GM12873 (cell line): ENCODE measurements at regions not wholly inside any gene's neighbourhood (a gene's known extent, or its start where the extent isn't known, plus 50 kb on each side); places are given as distances from the start of the nearest gene placed in this dataset.

Experiments
- TF ChIP-seq, protein P1 (sequence below): IDR thresholded peaks from 2 replicates; pipeline ENCODE4 v1.5.1; 2012; ENCODE audit warnings: low read depth, mild to moderate bottlenecking, moderate library complexity, low read length, control low read depth; ENCODE audit not compliant: insufficient read depth; ENCODE audit errors: missing control alignments

DNA sequence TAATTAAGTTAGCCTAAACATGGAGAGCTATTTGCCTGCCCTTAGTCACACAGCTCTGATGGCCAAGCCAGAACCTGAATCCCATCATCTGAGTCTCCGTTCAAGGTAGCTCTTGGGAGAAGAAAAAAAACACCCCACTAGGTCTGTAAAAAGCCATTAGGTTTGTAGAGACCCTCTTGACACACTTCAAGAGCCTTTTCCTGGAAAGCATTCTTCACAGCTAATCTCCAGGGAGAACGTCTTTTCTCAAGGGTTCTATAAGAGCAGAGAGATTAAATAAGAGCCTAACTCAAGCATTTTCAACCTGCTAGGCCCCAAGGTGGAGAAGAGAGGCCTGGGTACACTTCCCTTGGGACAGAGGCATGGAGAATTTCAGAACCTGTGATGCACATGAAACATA is 61.6 kb upstream of the NAV2 start:
- TF ChIP-seq, protein P1, sequence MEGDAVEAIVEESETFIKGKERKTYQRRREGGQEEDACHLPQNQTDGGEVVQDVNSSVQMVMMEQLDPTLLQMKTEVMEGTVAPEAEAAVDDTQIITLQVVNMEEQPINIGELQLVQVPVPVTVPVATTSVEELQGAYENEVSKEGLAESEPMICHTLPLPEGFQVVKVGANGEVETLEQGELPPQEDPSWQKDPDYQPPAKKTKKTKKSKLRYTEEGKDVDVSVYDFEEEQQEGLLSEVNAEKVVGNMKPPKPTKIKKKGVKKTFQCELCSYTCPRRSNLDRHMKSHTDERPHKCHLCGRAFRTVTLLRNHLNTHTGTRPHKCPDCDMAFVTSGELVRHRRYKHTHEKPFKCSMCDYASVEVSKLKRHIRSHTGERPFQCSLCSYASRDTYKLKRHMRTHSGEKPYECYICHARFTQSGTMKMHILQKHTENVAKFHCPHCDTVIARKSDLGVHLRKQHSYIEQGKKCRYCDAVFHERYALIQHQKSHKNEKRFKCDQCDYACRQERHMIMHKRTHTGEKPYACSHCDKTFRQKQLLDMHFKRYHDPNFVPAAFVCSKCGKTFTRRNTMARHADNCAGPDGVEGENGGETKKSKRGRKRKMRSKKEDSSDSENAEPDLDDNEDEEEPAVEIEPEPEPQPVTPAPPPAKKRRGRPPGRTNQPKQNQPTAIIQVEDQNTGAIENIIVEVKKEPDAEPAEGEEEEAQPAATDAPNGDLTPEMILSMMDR: no peak

GRCh38 chr11:19650467-19650866 is 62.2 kb upstream of the NAV2 start:
- TF ChIP-seq, protein P1: no peak

GRCh38 chr11:19649751-19650150 is 62.9 kb upstream of the NAV2 start:
- TF ChIP-seq, protein P1: no peak

DNA sequence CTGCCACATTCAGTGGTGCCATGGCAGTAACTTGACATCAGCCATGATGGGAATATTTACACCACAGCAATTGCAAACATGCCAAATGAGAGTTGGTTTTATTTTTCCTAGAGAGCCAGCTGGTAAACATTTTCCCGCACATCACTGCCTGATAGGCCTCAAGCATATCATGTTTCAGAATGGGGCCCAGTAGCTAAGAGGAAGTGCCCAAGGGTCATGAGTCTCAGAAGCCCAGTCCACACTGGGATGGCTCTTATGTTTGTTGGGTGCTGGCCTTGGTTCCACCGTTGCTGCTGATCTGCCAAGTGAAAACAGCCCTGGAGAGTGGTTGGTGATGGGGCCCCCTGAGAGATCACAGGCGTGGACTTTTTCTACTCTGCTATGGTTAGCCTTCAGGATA is 64.3 kb upstream of the NAV2 start:
- TF ChIP-seq, protein P1: no peak

- TF ChIP-seq, protein P1: no peak
These were observed 64.8 kb upstream of the NAV2 start for GRCh38 chr11:19647816-19648215.

GRCh38 chr11:19646921-19647320 is 65.7 kb upstream of the NAV2 start:
- TF ChIP-seq, protein P1: no peak

DNA sequence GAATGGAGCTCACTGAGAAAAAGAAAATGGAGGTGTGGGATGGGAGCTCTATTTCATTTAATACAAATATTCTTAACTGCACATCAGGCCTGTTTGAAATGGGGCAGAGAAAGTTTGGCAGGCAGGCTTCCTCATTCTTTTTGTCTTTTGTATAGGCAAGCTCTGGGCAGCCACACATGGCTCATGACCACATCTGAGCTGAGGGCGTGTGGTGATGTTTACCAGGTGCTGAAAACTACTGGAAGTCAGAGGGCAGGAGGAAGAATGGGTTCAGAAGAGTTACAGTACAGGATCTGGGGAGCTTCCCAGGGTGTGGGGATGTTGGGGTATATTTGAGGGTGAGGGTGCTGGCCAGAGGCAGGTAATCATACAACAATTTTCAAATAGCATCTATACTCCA is 66.3 kb upstream of the NAV2 start:
- TF ChIP-seq, protein P1: no peak
